ENCODE measurements at regions not wholly inside any gene's neighbourhood (a gene's known extent, or its start where the extent isn't known, plus 50 kb on each side); places are given as distances from the start of the nearest gene placed in this dataset.

- TF ChIP-seq, protein P1, sequence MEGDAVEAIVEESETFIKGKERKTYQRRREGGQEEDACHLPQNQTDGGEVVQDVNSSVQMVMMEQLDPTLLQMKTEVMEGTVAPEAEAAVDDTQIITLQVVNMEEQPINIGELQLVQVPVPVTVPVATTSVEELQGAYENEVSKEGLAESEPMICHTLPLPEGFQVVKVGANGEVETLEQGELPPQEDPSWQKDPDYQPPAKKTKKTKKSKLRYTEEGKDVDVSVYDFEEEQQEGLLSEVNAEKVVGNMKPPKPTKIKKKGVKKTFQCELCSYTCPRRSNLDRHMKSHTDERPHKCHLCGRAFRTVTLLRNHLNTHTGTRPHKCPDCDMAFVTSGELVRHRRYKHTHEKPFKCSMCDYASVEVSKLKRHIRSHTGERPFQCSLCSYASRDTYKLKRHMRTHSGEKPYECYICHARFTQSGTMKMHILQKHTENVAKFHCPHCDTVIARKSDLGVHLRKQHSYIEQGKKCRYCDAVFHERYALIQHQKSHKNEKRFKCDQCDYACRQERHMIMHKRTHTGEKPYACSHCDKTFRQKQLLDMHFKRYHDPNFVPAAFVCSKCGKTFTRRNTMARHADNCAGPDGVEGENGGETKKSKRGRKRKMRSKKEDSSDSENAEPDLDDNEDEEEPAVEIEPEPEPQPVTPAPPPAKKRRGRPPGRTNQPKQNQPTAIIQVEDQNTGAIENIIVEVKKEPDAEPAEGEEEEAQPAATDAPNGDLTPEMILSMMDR (IDR thresholded peaks at IDR 0.05): no peak
- TF ChIP-seq POLR2AphosphoS5 (IDR thresholded peaks at IDR 0.05; ENCODE audit: low read depth, low read length): no peak
- TF ChIP-seq TCF7L2 (IDR thresholded peaks at IDR 0.05; ENCODE audit: low read depth, low read length): no peak
- TF ChIP-seq, protein P2, sequence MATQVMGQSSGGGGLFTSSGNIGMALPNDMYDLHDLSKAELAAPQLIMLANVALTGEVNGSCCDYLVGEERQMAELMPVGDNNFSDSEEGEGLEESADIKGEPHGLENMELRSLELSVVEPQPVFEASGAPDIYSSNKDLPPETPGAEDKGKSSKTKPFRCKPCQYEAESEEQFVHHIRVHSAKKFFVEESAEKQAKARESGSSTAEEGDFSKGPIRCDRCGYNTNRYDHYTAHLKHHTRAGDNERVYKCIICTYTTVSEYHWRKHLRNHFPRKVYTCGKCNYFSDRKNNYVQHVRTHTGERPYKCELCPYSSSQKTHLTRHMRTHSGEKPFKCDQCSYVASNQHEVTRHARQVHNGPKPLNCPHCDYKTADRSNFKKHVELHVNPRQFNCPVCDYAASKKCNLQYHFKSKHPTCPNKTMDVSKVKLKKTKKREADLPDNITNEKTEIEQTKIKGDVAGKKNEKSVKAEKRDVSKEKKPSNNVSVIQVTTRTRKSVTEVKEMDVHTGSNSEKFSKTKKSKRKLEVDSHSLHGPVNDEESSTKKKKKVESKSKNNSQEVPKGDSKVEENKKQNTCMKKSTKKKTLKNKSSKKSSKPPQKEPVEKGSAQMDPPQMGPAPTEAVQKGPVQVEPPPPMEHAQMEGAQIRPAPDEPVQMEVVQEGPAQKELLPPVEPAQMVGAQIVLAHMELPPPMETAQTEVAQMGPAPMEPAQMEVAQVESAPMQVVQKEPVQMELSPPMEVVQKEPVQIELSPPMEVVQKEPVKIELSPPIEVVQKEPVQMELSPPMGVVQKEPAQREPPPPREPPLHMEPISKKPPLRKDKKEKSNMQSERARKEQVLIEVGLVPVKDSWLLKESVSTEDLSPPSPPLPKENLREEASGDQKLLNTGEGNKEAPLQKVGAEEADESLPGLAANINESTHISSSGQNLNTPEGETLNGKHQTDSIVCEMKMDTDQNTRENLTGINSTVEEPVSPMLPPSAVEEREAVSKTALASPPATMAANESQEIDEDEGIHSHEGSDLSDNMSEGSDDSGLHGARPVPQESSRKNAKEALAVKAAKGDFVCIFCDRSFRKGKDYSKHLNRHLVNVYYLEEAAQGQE (IDR thresholded peaks at IDR 0.05; ENCODE audit: insufficient read depth in 1 of 2, low read depth in 2 of 2, low read length in 1 of 2): no peak
- TF ChIP-seq SIN3A (IDR thresholded peaks at IDR 0.05; ENCODE audit: borderline replicate concordance, insufficient read depth, low read depth, low read length): no peak
These were observed 703.8 kb downstream of the RFPL4B start for GRCh38 chr6:113050979-113051378.
